GM12874 (cell line): ENCODE measurements at regions not wholly inside any gene's neighbourhood (a gene's known extent, or its start where the extent isn't known, plus 50 kb on each side); places are given as distances from the start of the nearest gene placed in this dataset.

Experiments used
- TF ChIP-seq, protein P1 (sequence below): IDR thresholded peaks from 2 replicates; pipeline ENCODE4 v1.5.1; 2011; ENCODE audit warnings: low read depth, mild to moderate bottlenecking, control low read depth, low read length, moderate library complexity; ENCODE audit not compliant: insufficient read depth

DNA sequence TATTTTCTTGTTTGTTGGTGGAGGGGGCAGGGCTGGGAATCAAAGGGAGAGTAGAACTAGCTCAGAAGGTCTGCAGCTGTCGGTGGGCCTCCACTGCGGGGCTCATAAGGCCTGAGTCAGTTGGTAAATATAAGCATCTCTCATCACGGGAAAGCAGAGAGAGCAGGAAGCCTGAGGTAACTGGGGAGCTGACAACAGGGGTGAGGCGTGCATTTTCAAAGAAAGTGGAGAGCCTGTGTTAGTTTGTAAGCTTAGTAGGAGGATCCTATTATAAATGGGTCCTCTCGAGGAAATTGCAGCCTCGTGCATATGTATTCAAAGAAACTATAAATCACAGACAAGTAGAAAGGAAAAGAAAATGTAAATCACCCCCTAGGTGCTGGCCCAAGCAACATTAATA is 221.0 kb upstream of the CDH13 start:
- TF ChIP-seq, protein P1, sequence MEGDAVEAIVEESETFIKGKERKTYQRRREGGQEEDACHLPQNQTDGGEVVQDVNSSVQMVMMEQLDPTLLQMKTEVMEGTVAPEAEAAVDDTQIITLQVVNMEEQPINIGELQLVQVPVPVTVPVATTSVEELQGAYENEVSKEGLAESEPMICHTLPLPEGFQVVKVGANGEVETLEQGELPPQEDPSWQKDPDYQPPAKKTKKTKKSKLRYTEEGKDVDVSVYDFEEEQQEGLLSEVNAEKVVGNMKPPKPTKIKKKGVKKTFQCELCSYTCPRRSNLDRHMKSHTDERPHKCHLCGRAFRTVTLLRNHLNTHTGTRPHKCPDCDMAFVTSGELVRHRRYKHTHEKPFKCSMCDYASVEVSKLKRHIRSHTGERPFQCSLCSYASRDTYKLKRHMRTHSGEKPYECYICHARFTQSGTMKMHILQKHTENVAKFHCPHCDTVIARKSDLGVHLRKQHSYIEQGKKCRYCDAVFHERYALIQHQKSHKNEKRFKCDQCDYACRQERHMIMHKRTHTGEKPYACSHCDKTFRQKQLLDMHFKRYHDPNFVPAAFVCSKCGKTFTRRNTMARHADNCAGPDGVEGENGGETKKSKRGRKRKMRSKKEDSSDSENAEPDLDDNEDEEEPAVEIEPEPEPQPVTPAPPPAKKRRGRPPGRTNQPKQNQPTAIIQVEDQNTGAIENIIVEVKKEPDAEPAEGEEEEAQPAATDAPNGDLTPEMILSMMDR = no peak

DNA sequence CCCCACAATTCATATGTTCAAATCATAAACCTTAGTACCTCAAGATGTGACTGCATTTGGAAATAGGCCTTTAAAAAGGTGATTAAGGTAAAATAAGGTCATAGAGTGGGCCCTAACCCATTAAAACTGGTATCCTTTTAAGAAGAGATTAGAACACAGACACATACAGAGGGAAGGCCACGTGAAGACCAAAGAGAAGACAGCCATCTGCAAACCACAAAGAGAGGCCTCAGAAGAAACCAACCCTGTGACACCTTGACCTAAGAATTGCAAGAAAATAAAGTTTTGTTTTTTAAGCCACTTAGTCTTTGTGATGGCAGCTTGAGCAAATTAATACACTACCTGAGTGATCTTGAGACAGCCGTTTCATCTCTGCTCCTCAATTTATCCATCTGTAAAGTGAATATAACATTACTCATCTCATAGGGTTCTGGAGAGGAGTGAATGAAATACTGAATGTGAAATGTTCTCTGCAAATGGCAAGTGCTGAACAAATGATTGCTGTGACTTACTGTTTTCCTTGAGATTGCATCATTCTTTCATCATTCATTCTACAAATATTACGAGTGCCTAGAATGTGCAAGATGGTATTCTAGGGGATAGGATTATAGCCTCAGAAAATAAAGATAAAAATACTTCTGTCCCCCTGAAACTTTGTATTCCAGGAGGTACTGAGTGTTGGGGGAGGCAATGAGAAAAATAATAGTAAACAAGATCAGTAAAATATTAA is 222.0 kb upstream of the CDH13 start:
- TF ChIP-seq, protein P1 = no peak

DNA sequence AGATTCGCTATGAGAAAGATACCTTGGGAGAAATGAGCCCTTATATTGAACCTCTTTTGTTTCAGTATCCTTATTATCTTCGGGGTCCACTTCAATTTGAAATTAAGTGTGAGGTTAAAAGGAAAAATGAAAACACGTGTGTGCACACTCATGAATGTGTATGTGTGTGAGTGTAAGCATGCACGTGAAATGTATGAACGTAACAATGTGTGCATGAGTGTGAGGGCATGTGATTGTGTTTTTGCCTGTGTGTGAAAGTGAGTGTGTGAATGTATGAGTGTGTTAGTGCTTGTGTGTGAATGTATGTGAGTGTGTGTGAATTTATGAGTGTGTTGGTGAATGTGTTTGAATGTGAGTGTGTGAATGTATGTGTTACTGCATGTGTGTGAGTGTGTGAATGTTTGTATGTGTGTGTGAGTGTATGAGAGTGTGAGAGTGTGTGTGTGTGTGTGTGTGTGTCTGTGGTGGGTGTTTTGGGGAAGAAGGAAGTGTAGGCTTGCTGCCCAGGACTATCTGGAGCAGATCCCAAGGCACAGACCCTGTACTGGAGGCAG is 224.0 kb upstream of the CDH13 start:
- TF ChIP-seq, protein P1 = no peak

DNA sequence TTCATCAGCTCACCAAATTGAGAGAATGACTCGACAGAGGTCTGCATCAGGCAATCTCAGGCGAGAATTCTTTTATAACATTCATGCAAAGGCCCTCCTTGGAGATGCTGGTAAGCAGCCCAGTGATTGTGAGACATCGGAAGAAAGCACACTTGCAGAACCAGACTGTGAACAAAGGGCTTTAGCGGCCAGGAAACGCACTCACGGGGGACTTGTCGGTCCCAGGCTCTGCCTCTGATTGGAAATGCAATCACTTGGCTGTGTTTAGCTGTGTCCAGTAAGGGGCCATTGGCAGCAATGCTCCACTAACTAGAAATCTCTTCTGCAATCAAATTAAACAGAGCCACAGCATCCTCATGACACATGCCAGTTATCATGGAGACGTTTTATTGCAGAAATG is 226.7 kb upstream of the CDH13 start:
- TF ChIP-seq, protein P1 = no peak

DNA sequence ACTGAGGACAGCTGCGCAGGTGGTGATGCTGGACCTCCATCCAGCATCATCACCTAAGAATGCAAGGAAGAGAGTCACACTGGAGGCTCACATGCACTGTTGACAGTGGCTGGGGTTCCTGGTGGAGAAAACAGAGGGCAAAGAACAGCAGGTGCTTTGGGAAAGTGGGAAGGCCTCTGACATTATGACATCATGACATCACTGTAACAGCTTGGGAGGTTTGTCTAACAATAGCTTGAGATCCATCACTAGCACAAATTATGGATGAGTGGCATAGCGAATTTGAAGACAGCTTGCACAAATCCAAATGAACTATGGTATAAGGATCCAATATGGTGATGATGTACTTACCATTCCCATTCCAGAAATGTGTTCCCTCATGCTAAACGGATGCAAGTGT is 226.5 kb upstream of the MPHOSPH6 start:
- TF ChIP-seq, protein P1 = no peak

DNA sequence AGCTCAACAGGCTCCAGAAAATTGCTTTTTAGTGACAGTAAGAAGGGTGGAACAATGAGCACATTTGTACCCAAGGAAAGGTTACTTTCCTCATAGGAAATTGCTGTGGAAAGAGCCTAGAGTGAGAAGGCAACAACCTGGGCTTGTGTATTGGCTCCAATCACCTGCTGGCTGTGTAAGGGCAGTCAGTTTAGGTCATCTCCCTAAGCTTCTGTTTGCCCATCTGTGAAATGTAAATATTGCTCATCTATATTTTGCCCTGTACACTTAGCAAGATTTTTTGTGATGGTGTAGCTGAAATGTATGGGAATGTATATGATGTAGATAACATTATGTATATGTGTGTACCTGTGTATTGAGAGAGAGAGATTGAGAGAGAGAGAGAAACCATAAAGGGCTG is 225.2 kb upstream of the MPHOSPH6 start:
- TF ChIP-seq, protein P1 = no peak

DNA sequence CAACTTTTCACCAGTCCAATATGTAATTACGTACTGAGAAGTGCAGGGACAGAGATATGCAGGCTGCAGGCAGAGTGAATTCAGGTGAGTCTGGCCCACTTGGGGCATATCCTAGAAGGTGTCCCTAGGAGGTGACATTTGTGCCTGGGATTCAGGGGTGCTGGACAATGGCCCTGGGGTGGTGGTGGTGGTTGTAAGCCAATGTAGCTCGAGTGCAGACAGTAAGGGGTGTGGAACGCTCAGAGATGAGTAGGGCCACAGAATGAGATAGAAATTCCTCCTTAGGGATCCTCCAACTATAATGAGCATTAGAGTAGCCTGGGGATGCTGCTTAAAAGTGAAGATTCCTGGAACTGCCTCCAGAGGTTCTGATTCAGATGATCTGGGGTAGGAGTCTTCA is 221.7 kb upstream of the MPHOSPH6 start:
- TF ChIP-seq, protein P1 = no peak
